ENCODE measurements at regions not wholly inside any gene's neighbourhood (a gene's known extent, or its start where the extent isn't known, plus 50 kb on each side); places are given as distances from the start of the nearest gene placed in this dataset.
"Not testable (repeated sequence)": the region's sequence is repeated elsewhere in the genome, so short reads cannot be mapped to it uniquely, and the experiment has no call there.

DNA sequence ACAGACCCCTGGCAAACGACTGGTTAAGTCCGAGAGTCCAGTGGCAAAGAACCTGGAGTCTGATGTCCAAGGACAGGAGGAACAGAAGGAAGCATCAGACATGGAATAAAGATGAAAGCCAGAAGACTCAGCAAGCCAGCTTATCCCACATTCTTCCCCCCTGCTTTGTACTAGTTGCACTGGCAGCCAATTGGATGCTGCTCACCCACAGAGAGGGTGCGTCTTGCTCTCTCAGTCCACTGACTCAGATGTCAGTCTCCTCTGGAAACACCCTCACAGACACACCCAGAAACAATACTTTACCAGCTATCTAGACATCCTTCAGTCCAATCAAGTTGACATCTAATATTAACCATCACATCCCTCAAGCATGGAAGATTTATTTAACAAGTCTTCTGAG, 1265.8 kb upstream of the CNTN5 start:
- DNase-seq (ENCODE audit: extremely low read depth, low read depth): no peak
- TF ChIP-seq, protein P1, sequence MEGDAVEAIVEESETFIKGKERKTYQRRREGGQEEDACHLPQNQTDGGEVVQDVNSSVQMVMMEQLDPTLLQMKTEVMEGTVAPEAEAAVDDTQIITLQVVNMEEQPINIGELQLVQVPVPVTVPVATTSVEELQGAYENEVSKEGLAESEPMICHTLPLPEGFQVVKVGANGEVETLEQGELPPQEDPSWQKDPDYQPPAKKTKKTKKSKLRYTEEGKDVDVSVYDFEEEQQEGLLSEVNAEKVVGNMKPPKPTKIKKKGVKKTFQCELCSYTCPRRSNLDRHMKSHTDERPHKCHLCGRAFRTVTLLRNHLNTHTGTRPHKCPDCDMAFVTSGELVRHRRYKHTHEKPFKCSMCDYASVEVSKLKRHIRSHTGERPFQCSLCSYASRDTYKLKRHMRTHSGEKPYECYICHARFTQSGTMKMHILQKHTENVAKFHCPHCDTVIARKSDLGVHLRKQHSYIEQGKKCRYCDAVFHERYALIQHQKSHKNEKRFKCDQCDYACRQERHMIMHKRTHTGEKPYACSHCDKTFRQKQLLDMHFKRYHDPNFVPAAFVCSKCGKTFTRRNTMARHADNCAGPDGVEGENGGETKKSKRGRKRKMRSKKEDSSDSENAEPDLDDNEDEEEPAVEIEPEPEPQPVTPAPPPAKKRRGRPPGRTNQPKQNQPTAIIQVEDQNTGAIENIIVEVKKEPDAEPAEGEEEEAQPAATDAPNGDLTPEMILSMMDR (IDR thresholded peaks at IDR 0.05; ENCODE audit: low read depth, low read length): no peak

DNA sequence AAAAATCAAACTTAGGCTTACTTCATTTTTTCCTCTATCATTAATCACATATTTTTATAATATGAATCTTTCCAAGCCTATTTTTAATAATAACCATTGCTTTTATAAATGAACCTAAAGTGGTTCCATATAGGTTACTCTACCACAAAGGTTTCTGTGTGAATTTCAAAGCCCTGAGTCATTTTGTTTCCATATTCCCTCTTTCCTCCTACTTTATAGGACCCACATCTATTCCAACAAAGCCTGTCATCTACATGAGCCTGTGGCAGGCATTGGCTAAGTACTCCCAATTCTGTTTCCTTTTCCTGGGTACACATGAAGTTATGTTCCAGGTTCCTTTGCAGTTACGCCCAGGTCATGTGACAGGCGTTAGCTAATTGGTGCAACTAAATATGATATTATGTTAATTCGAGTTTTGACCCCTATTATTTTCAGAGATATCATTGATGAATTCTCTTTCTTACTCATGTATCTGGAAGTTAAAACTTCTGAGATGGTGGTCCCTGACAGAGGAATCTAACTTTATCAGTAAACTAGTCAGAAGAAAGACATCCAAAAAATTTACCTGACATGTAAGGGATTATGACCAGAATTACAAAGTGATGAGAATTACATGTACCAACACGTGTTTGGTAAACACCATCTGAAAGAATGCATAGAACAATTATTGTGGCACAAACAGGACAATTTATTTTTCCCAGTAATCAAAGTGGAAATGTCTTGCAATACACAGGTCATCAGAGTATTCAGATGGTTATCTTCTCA, 1264.0 kb upstream of the CNTN5 start:
- no peak for DNase-seq (ENCODE audit: extremely low read depth, low read depth)
- TF ChIP-seq, protein P1 (IDR thresholded peaks at IDR 0.05; ENCODE audit: low read depth, low read length): no peak

DNA sequence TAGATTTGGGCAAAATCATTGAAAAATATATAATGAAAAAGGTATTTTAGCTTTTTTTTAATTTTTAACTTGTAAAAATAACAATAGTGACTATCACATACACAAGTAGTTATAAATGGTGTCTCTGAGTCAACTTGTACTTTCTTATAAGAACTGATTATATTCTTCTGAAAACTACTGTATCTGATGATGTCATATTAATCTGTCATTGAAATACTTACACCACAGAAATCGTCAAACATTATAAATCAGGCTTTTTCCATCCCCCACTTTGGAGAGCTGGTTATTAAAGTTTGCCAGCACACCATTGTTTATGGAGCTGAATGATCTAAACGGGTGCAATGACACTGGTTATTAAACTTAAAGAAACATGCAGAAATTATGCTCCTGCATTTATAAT, 1259.6 kb upstream of the CNTN5 start:
- no peak for DNase-seq (ENCODE audit: extremely low read depth, low read depth)
- TF ChIP-seq, protein P1 (IDR thresholded peaks at IDR 0.05; ENCODE audit: low read depth, low read length): no peak

DNA sequence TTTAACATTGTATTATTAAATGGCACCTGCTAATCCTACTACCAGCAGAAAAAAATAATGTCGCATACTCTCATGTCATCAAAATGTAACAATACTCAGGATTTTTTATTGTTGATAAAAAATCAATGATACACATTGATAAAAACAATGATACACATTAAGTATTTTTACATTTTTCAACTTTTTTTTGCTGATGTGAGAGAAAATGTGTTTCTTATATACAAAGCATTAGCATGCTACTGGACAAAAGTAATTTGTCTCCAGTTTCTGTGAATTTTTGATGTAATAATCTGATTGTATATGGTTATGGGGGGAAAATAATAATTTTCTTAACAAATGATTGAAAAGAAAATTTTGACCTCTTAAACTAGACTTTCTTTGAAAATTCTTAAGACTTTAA, 1256.6 kb upstream of the CNTN5 start:
- no peak for DNase-seq (ENCODE audit: extremely low read depth, low read depth)
- TF ChIP-seq, protein P1 (IDR thresholded peaks at IDR 0.05; ENCODE audit: low read depth, low read length): no peak

DNA sequence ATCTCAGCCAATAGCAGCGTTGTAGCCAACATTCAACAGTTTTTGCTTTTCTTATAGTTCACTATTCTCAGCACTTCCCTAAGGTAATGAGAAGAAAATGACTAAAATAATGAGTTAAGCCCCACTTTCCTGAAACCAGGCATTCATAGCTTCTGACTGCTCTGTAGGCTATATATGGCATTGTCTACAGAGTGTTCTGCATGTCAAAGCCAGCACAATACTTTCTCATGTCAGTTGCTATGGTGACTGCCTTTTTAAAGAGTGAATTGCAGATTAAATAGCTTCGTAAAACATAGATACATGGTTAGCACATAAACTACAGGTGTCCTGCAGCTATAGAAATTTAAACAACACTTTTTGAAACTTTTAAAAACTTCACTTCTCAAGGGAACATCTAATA, 1256.1 kb upstream of the CNTN5 start:
- DNase-seq (ENCODE audit: extremely low read depth, low read depth): no peak
- TF ChIP-seq, protein P1 (IDR thresholded peaks at IDR 0.05; ENCODE audit: low read depth, low read length): no peak

DNA sequence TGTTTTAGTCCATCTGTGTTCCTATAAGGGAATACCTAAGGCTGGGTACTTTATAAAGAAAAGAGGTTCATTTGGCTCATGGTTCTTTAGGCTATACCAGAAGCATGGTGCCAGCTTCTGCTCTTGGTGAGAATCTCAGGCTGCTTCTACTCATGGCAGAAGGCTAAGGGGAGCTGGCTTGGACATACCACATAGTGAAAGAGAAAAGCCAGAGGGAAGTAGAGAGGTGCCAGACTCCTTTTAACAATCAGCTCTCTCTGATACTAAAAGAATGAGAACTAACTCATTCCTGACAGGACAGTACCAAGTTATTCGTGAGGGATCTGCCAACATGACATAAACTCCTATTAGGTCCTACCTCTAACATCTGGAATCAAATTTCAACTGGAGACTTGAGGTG, 1250.2 kb upstream of the CNTN5 start:
- TF ChIP-seq, protein P1 (IDR thresholded peaks at IDR 0.05; ENCODE audit: low read depth, low read length): no peak
- DNase-seq (ENCODE audit: extremely low read depth, low read depth): no peak

DNA sequence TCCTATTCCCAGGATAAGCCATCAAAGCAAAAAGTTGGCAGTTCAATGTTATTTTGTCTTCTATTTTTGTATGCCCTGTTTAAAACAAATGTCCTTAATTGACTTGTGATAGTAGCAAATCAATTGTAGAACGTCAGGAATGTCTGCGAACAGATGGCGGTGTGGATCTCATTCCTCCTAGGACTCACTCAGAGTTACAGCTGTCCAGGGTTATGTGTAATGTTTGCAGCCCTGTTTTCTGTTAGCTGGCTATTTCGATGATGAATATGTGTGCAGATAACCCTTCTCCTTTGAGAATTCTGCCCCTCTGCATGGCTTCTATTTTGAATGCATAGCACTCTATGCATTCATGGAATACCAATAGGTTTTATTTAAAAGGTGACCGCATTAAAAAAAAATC, 1248.0 kb upstream of the CNTN5 start:
- no peak for DNase-seq (ENCODE audit: extremely low read depth, low read depth)
- TF ChIP-seq, protein P1 (IDR thresholded peaks at IDR 0.05; ENCODE audit: low read depth, low read length): no peak

DNA sequence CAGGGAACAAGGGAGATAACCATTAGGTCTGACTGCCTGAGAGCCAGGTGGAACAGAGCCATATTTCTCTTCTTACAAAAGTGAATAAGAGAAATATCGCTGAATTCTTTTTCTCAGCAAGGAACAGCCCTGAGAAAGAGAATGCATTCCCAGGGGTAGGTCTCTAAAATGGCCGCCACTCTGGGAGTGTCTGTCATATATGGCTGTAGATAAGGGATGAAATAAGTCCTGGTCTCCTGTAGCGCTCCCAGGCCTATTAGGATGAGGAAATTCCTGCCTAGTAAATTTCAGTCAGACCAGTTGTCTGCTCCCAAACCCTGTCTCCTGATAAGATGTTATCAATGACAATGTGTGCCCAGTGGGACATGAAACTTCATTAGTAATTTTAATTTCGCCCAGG, 1236.4 kb upstream of the CNTN5 start:
- not testable (repeated sequence) for DNase-seq (ENCODE audit: extremely low read depth, low read depth)

Data from AG09319 (cell line).